Body of pancreas (tissue), 4 donors: ENCODE measurements at regions not wholly inside any gene's neighbourhood (a gene's known extent, or its start where the extent isn't known, plus 50 kb on each side); places are given as distances from the start of the nearest gene placed in this dataset.

Source experiments
- CTCF ChIP-seq, 7 experiments: fragments of 450-650 bp in 4 of 7; fragments of 200-600 bp in 3 of 7; sonication (generic) in 3 of 7; IDR thresholded peaks; one replicate each; pipeline ENCODE4 v1.5.1; 2016 to 2019; ENCODE audit warnings: antibody characterized with exemption in 7 of 7
- POLR2A ChIP-seq, 3 donors: fragments of 450-650 bp; IDR thresholded peaks; one replicate each; pipeline ENCODE4 v1.6.1; 2016; ENCODE audit warnings: antibody characterized with exemption in 3 of 3, mild to moderate bottlenecking in 2 of 3

- no peak for TF ChIP-seq POLR2A (IDR thresholded peaks at IDR 0.05)
- no peak for TF ChIP-seq CTCF (IDR thresholded peaks at IDR 0.05)
These were observed 607.0 kb downstream of the TENT5A start for GRCh38 chr6:81145506-81145905.
